ENCODE measurements at regions not wholly inside any gene's neighbourhood (a gene's known extent, or its start where the extent isn't known, plus 50 kb on each side); places are given as distances from the start of the nearest gene placed in this dataset.

DNA sequence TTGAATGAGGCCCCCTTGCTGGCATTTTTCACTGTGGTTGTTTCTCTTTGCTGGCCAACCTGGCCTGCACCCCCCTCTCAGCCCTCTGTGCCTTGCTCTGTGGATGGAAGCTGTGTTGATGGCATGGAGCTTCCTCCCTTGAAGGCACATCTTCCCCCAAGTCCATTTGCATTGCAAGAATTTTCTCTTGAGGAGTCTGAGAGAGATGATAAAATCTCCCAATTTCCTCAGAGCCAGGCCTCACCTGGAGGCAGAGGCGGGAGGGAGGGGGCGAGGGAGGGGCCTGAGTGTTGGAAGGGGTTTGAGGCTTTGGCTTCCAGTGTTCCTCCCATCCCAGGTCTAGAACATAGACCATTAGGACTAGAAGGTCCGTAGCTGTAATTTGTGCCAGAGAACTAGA is 175.1 kb downstream of the SCP2D1 start:
- 81 to 89% methylated on average over 3 of the region's 3 CpGs for WGBS, 2 donors
- no peak overlapping the region for H3K4me3 ChIP-seq (ENCODE audit: low read depth, poor library complexity, severe bottlenecking)
- intact Hi-C loops (cut with DNase I; ENCODE audit: low total_unique reads): no loop called here
- no peak for TF ChIP-seq POLR2A (IDR thresholded peaks at IDR 0.05)
- TF ChIP-seq, protein P1, sequence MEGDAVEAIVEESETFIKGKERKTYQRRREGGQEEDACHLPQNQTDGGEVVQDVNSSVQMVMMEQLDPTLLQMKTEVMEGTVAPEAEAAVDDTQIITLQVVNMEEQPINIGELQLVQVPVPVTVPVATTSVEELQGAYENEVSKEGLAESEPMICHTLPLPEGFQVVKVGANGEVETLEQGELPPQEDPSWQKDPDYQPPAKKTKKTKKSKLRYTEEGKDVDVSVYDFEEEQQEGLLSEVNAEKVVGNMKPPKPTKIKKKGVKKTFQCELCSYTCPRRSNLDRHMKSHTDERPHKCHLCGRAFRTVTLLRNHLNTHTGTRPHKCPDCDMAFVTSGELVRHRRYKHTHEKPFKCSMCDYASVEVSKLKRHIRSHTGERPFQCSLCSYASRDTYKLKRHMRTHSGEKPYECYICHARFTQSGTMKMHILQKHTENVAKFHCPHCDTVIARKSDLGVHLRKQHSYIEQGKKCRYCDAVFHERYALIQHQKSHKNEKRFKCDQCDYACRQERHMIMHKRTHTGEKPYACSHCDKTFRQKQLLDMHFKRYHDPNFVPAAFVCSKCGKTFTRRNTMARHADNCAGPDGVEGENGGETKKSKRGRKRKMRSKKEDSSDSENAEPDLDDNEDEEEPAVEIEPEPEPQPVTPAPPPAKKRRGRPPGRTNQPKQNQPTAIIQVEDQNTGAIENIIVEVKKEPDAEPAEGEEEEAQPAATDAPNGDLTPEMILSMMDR (IDR thresholded peaks at IDR 0.05): no peak
- no peak for DNase-seq (ENCODE audit: low spot score in 2 of 2)

DNA sequence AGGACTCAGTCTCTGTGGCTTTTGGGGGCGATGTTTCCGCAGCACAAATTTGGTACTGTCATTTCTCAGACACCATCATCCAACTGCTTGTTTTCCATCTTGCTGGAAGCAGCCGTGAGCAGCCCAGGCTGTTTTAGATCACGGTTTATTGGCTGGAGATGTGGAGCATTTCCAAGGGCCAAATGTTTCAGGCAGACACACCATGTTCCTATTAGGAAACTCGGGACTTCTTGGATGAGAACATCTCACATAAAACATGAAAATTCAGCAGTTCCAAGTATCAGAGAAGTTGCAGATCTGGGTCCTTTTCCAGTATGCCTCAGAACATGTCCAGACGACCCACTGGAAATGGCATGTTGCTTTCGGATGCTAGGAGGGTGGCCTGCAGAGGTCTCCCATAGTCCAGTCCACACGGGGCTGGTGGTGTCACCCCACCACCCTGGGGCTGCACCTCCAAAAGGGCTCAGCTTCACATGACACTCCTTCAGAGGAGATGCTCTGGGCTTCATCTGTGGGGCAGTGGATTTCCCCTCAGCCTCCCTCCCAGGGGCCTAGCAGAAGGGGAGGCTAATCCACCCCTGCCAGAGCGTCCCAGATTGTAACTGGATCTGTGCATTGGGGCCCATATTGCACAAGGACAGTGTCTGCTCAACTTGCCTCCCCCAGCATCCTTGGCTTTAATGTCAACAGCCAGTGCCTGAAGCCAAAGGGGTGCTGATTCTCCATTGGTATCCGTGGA is 176.3 kb downstream of the SCP2D1 start:
- H3K4me3 ChIP-seq (ENCODE audit: low read depth, poor library complexity, severe bottlenecking): no peak overlapping the region
- TF ChIP-seq, protein P1 (IDR thresholded peaks at IDR 0.05): no peak
- no peak for TF ChIP-seq POLR2A (IDR thresholded peaks at IDR 0.05)
- DNase-seq (ENCODE audit: low spot score in 2 of 2): peak; percentile 52 to 81
- WGBS, 2 donors: 37 to 40% methylated on average over 10 of the region's 10 CpGs
- intact Hi-C loops (cut with DNase I; ENCODE audit: low total_unique reads): no loop called here

DNA sequence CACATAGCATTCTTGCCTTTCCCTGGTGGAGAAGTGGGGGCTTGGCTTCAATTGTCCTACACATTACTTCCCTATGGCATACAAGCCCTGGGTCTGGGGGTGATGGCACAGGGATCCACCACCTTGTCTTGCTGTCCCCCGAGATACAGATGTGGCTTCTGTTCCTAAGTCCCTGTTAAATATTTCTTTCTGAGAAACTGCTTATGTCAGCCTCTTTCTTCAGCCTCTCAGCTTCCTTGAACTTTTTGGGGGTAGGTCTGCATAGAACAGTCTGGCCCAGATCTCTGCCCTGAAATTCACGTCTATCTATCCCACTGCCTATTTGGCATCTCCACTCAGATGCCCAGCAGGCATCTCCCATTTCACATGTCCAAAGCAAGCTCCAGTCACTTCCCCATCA is 177.4 kb downstream of the SCP2D1 start:
- H3K4me3 ChIP-seq (ENCODE audit: low read depth, poor library complexity, severe bottlenecking): no peak overlapping the region
- DNase-seq (ENCODE audit: low spot score in 2 of 2): peak in 1 of 2 donors; percentile 23
- TF ChIP-seq POLR2A (IDR thresholded peaks at IDR 0.05): no peak
- TF ChIP-seq, protein P1 (IDR thresholded peaks at IDR 0.05): no peak
- WGBS, 2 donors: 74 to 83% methylated on average over 2 of the region's 2 CpGs
- intact Hi-C loops (cut with DNase I; ENCODE audit: low total_unique reads): no loop called here

DNA sequence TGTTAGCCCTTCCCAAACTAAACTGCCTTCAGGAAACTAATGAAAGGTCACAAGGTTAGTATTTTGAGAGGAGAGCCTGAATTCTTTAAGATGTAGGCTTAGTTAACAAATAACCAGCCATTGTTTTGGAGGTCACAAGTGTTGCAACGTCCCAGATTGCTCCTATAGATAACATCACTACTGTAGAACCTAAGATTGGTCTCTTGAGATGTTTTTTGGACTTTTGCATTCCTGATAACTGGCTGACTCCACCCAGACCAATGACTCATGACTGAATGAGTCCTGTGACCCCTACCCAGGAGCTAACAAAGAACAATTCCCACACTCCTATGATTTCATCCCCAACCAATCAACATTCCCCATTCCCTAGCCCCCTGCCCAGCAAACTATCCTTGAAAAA is 178.8 kb downstream of the SCP2D1 start:
- intact Hi-C loops (cut with DNase I; ENCODE audit: low total_unique reads): no loop called here
- no peak for DNase-seq (ENCODE audit: low spot score in 2 of 2)
- no peak for TF ChIP-seq POLR2A (IDR thresholded peaks at IDR 0.05)
- TF ChIP-seq, protein P1 (IDR thresholded peaks at IDR 0.05): no peak
- WGBS, 2 donors: 52 to 61% methylated on average over 1 of the region's 1 CpG
- H3K4me3 ChIP-seq (ENCODE audit: low read depth, poor library complexity, severe bottlenecking): no peak overlapping the region

DNA sequence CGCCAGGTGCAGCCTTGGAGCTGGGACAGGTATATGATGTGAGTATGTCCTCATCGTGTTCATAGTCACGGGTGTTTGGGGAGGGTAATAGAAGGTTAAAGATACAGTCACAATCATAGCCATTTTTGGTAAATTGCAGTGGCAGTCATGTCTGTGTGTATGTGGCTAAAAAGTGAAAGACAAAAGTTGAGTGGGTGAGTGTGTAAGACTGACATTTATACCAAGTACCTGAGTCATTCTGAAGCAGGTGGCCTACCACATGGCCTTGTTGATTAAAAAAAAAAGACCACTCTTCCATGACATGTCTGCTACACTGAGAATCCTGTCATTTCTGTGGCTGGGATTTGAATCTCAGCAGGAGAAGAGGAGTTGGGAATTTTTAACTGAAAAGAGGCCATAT is 181.9 kb downstream of the SCP2D1 start:
- no peak for TF ChIP-seq POLR2A (IDR thresholded peaks at IDR 0.05)
- TF ChIP-seq, protein P1 (IDR thresholded peaks at IDR 0.05): no peak
- intact Hi-C loops (cut with DNase I; ENCODE audit: low total_unique reads): no loop called here

DNA sequence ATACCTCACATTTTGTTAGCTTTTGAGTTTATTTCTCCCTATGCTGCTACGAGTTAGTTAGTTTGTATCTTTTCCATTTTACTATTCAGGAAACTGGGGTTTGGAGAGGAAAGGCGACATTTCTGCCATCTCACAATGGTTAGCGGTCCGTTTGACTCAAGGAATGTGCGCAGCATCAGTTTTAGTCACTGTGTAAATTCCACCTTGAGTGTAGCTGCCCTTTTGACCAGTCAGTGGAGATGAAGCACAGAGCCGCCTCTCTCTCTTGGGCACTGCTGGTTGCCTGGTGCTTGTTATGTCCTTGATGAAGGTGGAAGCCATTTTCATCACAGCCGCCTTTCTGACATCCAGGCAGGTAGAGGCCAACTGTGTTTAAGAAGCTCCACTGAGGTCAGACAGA is 185.5 kb downstream of the SCP2D1 start:
- peak in 1 of 2 donors; percentile 26 for DNase-seq (ENCODE audit: low spot score in 2 of 2)
- TF ChIP-seq, protein P1 (IDR thresholded peaks at IDR 0.05): no peak
- TF ChIP-seq POLR2A (IDR thresholded peaks at IDR 0.05): no peak
- 94 to 98% methylated on average over 7 of the region's 7 CpGs for WGBS, 2 donors
- intact Hi-C loops (cut with DNase I; ENCODE audit: low total_unique reads): no loop called here
- no peak overlapping the region for H3K4me3 ChIP-seq (ENCODE audit: low read depth, poor library complexity, severe bottlenecking)

More for the DNA sequence above, 181.9 kb downstream of the SCP2D1 start:
- no peak for DNase-seq (ENCODE audit: low spot score in 2 of 2)
- H3K4me3 ChIP-seq (ENCODE audit: low read depth, poor library complexity, severe bottlenecking): no peak overlapping the region
- WGBS, 2 donors: 75 to 84% methylated on average over 3 of the region's 3 CpGs

Data from lower leg skin (tissue), 4 donors.